IPS DF 6.9 (cell line): ENCODE measurements at regions not wholly inside any gene's neighbourhood (a gene's known extent, or its start where the extent isn't known, plus 50 kb on each side); places are given as distances from the start of the nearest gene placed in this dataset.
"Not testable (repeated sequence)": the region's sequence is repeated elsewhere in the genome, so short reads cannot be mapped to it uniquely, and the experiment has no call there.

Experiments
- DNase-seq: peaks from one replicate; pipeline ENCODE4 v3.0.0-alpha.2; 2013; ENCODE audit warnings: low read depth, low spot score
- H3K27ac ChIP-seq: one replicate; pipeline ENCODE4 v1.5.1; 2013; ENCODE audit warnings: low read length, control low read depth
- H3K27me3 ChIP-seq: 2 replicates; pipeline ENCODE4 v1.6.1; 2013; ENCODE audit warnings: mild to moderate bottlenecking, low read length; ENCODE audit not compliant: control insufficient read depth, insufficient read depth
- H3K36me3 ChIP-seq: 2 replicates; pipeline ENCODE4 v1.6.1; 2013; ENCODE audit warnings: low read length; ENCODE audit not compliant: control insufficient read depth, insufficient read depth
- H3K4me1 ChIP-seq: 2 replicates; pipeline ENCODE4 v1.6.1; 2013; ENCODE audit warnings: low read length; ENCODE audit not compliant: control insufficient read depth, insufficient read depth
- H3K4me3 ChIP-seq: 2 replicates; pipeline ENCODE4 v1.5.1; 2013; ENCODE audit warnings: mild to moderate bottlenecking, low read length
- H3K9me3 ChIP-seq: 2 replicates; pipeline ENCODE4 v1.6.1; 2013; ENCODE audit warnings: low read length, inconsistent platforms; ENCODE audit not compliant: control insufficient read depth, insufficient read depth
- WGBS: extraction: QIAGEN DNeasy Blood & Tissue Kit; methylation state at CpG from one replicate; pipeline ENCODE4 v1.1.7; 2013; ENCODE audit warnings: mixed read lengths, missing lambda C conversion rate; ENCODE audit not compliant: insufficient read length, insufficient coverage; 5-methylcytosine and 5-hydroxymethylcytosine counted together

DNA sequence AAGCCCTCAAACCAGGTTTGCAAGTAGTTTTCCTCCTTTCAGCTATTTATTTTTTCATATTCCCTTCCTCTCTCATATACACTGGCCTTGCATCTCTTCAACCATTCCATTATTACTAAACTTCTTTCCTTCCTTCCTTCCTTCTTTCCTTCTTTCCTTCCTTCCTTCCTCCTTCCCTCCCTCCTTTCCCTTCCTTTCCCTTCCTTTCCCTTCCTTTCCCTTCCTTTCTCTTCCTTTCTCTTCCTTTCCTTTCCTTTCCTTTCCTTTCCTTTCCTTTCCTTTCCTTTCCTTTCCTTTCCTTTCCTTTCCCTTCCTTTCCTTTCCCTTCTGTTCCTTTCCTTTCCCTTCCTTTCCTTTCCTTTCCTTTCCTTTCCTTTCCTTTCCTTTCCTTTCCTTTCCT, 228.7 kb upstream of the IGFBP7 start:
- H3K4me1 ChIP-seq, H3K4me3 ChIP-seq, H3K36me3 ChIP-seq, H3K9me3 ChIP-seq, H3K27ac ChIP-seq, DNase-seq, H3K27me3 ChIP-seq: not testable (repeated sequence)

DNA sequence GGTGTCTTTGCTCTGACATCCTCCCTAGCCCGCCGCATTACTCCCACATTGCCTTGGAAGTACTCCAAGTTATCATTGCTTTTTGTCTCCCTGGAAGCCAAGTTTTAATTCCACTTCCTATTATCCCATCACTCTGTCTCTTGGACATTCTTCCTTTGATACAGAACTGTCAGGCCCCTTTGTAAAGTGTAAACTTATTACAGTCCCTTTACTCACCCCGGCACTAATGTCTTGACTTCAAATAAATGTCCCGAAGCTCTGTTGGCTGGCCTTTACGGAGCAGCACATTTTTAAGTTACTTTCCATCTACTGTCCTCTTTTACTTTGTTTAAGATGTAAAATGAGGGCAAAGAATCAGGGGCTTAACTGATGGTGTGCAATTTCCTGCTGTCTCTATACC, 223.5 kb upstream of the IGFBP7 start:
- Histone ChIP-seq H3K4me1 (no peaks in the 10 kb centered on the region), H3K4me3 (no peak overlapping the region), H3K27me3 (no peaks in the 10 kb centered on the region), H3K27ac (no peak overlapping the region), H3K36me3 (no peaks in the 10 kb centered on the region), H3K9me3 (no peaks in the 10 kb centered on the region)
- DNase-seq: no peak
- WGBS: no CpG with 5 or more reads among the region's 5 CpGs

DNA sequence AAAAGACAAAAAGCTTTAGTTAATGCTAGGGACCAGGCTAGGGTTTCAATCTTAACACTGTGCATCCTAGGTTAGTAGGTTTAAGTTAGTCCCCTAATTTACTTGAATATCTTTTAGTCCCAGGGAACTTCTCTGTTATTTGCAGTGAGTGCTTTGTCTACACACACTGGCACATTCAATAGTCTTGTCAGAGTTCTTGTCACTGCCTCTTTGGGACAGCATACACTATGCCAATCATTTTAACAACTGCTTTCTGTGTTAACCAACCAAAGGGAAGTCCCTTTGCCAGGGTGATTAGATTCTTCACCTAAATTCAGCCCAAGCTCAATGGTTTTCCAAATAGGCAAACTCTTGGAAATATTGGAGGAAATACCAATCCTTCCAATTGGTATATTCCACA, 221.8 kb upstream of the IGFBP7 start:
- Histone ChIP-seq H3K27ac (no peak overlapping the region), H3K4me3 (no peak overlapping the region), H3K27me3 (no peaks in the 10 kb centered on the region), H3K36me3 (no peaks in the 10 kb centered on the region), H3K4me1 (no peaks in the 10 kb centered on the region), H3K9me3 (no peaks in the 10 kb centered on the region)
- no peak for DNase-seq

DNA sequence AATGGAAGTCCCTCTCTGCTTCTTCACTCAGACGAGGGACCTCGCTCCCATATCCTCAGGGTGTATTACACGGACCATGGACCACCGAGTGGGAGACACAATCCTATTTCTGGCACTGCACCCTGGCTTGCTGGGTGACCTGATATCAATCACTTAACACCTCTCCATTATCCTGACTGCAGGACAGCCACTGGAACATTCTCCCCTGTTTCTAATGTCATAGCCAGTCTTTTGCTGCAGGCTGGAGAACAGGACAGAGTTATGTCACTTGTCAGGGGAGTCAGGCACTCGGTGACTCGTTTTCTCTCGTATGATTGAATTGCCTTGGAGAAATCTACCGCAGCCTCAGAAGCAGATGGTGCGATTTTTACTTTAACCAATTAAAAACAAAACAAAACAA, 219.1 kb upstream of the IGFBP7 start:
- H3K27ac ChIP-seq: no peak overlapping the region
- no peaks in the 10 kb centered on the region for H3K9me3 ChIP-seq
- no peaks in the 10 kb centered on the region for H3K4me1 ChIP-seq
- no peak for DNase-seq
- WGBS: no CpG with 5 or more reads among the region's 9 CpGs
- no peak overlapping the region for H3K4me3 ChIP-seq
- H3K27me3 ChIP-seq: no peaks in the 10 kb centered on the region
- no peaks in the 10 kb centered on the region for H3K36me3 ChIP-seq

DNA sequence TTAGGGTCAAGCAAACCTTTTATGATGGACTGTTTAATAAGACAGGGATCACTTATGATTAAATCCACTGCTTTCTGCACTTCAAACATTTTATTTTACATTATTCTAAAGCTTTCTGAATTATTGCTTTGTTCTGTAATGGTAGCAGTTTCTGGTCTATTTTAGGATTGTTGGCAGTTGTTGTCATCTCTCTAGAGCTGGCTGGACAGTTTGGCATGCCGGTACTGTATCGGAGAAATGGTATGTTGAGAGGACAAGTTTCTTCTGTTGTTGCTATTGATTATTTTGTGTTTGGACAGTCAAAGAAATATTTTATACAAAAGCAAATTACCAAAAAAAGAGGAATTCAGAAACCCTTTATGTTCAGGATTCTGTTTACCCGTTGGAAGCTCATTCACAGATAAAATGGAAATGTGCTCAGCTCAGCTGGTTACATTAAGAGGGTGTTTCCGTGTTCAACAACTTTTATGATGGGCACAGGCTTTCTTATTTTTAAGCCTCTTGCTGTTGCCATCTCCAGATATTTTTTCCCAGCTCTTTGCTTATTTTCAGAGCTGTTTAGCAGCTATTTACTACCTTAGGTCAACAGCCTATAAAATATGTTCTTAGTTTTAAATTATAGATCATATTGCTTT, 214.6 kb upstream of the IGFBP7 start:
- no peaks in the 10 kb centered on the region for H3K4me1 ChIP-seq
- WGBS: no CpG with 5 or more reads among the region's 4 CpGs

DNA sequence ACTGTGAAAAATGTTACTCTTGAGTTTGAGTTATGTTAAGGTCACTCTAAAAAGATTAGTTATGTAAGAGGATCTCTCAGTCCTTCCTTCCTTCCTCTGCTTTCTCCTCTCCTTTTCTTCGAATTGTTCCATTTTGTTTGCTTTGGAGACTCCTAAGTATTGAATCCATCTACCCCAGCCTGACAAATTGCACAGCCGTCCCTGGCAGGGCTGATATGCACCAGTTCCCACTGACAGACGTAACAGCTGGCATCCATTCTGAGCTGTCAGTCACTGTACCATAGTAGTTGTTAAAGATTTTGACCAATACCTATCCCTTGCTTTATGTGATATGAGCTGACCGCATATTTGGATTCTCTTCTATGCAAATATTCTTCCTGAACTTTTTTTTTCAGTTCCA, 210.7 kb upstream of the IGFBP7 start:
- DNase-seq: no peak
- no peaks in the 10 kb centered on the region for H3K4me1 ChIP-seq
- H3K27ac ChIP-seq: no peak overlapping the region
- H3K9me3 ChIP-seq: no peaks in the 10 kb centered on the region
- H3K36me3 ChIP-seq: no peaks in the 10 kb centered on the region
- H3K4me3 ChIP-seq: no peak overlapping the region
- WGBS: no CpG with 5 or more reads among the region's 4 CpGs
- H3K27me3 ChIP-seq: no peaks in the 10 kb centered on the region

More for the DNA sequence above, 214.6 kb upstream of the IGFBP7 start:
- DNase-seq: no peak
- no peaks in the 10 kb centered on the region for H3K27me3 ChIP-seq
- H3K27ac ChIP-seq: no peak overlapping the region
- no peaks in the 10 kb centered on the region for H3K36me3 ChIP-seq
- no peaks in the 10 kb centered on the region for H3K9me3 ChIP-seq
- H3K4me3 ChIP-seq: no peak overlapping the region

DNA sequence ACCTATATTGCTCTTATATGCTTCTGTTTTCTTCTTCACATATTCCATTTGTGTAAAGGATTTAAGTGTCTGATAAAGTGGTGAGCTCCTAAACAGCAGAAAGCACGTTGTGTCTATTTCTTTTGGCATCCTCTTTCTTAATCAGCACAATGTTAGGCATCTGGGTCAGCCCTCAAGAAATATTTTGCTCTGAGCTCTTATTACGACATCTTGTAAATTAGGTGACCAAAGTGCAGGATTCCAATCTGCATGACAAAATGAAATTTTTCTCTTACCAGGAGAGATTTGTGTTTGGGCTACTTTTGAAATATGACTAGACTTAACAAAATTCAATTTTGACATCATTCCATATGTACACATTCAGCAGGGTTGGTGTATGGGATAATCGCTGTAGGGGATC, 210.0 kb upstream of the IGFBP7 start:
- Histone ChIP-seq H3K9me3 (no peaks in the 10 kb centered on the region), H3K27me3 (no peaks in the 10 kb centered on the region), H3K36me3 (no peaks in the 10 kb centered on the region), H3K4me1 (no peaks in the 10 kb centered on the region), H3K27ac (no peak overlapping the region), H3K4me3 (no peak overlapping the region)
- no CpG with 5 or more reads among the region's 3 CpGs for WGBS
- no peak for DNase-seq

DNA sequence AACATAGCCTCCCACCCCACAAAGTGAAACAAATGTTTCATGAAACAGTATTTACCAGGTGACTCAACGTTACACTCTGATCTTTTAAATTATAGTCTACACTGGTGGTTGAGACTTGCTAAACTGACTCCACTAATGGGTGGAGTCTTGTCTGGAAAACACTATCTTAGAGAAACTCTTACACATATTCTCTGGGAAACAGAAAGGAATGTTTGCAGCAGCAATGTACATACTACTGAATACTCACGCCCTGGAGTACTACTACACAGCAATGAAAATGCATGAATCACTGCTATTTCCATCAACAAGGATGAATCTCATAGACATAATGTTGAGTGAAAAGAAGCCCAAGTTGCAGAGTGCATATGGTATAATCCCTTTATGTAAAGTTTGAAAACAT, 208.5 kb upstream of the IGFBP7 start:
- H3K27me3 ChIP-seq: no peaks in the 10 kb centered on the region
- H3K9me3 ChIP-seq: no peaks in the 10 kb centered on the region
- H3K36me3 ChIP-seq: no peaks in the 10 kb centered on the region
- DNase-seq: no peak
- peaks cover 1% of the 10 kb centered on the region; the same call in 1 of the 2 replicates for H3K4me1 ChIP-seq
- H3K4me3 ChIP-seq: no peak overlapping the region
- no CpG with 5 or more reads among the region's 2 CpGs for WGBS
- H3K27ac ChIP-seq: no peak overlapping the region

DNA sequence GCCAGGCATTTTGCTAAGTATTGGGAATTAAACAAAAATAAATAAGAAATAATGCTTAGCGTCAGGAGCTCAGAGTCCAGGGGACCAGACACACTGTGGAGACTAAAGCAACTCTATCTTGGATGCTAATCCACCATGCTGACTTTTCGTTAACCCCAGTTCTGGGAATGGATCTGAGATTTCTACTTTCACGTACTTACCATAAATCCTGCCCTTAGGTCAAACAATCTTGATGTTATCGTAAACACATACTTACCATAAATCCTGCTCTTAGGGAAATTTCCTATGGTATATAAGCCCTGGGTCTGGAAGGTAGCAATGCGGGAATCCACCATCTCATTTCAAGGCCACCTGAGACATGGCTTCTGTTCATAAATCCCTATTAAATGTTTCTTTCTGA, 204.5 kb upstream of the IGFBP7 start:
- Histone ChIP-seq H3K36me3 (no peaks in the 10 kb centered on the region), H3K4me1 (peaks cover 1% of the 10 kb centered on the region; the same call in 1 of the 2 replicates), H3K27me3 (no peaks in the 10 kb centered on the region), H3K9me3 (no peaks in the 10 kb centered on the region), H3K4me3 (no peak overlapping the region), H3K27ac (no peak overlapping the region)
- WGBS: no CpG with 5 or more reads among the region's 5 CpGs
- DNase-seq: no peak

DNA sequence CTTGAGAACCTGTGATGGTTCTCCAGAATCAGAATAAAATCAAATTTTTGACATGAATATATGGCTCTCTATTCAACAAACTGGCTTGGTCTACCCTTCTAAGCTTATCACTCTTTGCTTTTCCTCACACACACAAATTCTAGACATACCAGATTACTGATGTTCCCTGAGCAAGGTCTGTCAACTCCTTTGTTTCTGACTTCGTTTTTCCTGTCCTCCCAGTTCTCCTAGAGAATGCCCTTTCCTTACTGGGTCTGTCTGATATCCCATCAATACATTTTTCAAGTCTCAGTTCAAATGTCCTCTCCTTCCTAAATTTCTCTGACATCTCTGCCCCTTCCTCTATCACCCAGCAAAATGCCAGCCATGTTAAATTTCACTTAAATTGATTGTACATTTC, 202.1 kb upstream of the IGFBP7 start:
- no peak for DNase-seq
- Histone ChIP-seq H3K4me3 (no peak overlapping the region), H3K4me1 (peaks cover 1% of the 10 kb centered on the region; the same call in 1 of the 2 replicates), H3K36me3 (no peaks in the 10 kb centered on the region), H3K27me3 (no peaks in the 10 kb centered on the region), H3K9me3 (no peaks in the 10 kb centered on the region), H3K27ac (no peak overlapping the region)
- no CpG with 5 or more reads among the region's 1 CpG for WGBS

DNA sequence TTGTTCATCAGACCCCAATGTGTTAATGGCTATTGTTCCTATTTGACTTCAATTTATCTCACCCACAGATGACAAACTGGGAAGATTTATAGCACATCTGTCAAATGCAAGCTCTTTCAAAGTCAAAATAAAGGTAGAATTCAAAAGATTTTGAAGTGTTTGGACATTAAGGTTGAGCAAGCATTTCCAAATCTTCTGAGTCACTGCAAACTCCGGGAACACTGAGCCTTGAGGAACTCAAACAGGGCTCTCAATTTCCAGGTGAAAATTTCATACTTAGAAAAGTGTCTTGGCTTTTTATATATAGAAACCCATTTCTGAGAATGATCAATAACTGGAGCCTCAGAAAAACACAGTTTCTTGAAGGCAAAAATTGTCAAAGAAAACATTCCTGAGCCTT, 199.5 kb upstream of the IGFBP7 start:
- H3K9me3 ChIP-seq: no peaks in the 10 kb centered on the region
- peaks cover 1% of the 10 kb centered on the region; the same call in 1 of the 2 replicates for H3K4me1 ChIP-seq
- no peaks in the 10 kb centered on the region for H3K27me3 ChIP-seq
- H3K36me3 ChIP-seq: no peaks in the 10 kb centered on the region
- no CpG with 5 or more reads among the region's 1 CpG for WGBS
- DNase-seq: no peak
- H3K27ac ChIP-seq: no peak overlapping the region
- H3K4me3 ChIP-seq: no peak overlapping the region
